Gastroesophageal sphincter (tissue), 3 donors: ENCODE measurements at regions not wholly inside any gene's neighbourhood (a gene's known extent, or its start where the extent isn't known, plus 50 kb on each side); places are given as distances from the start of the nearest gene placed in this dataset.

ENCODE experiments used
- CTCF ChIP-seq, 4 experiments: fragments of 200-600 bp in 2 of 4; fragments of 450-650 bp in 2 of 4; sonication (generic) in 1 of 4; IDR thresholded peaks; one replicate each; pipeline ENCODE4 v1.5.1; 2017 to 2019; ENCODE audit warnings: antibody characterized with exemption in 4 of 4, mild to moderate bottlenecking in 2 of 4, moderate library complexity in 2 of 4
- POLR2A ChIP-seq, 2 donors: fragments of 450-650 bp; IDR thresholded peaks; one replicate each; pipeline ENCODE4 v1.6.1; 2017; ENCODE audit warnings: antibody characterized with exemption in 2 of 2, mild to moderate bottlenecking in 2 of 2, moderate library complexity in 1 of 2

- TF ChIP-seq CTCF (IDR thresholded peaks at IDR 0.05) (no peak), POLR2A (IDR thresholded peaks at IDR 0.05) (no peak)
Observed at GRCh38 chr6:43887340-43887858, 117.4 kb downstream of the VEGFA start.
